Body of pancreas (tissue), 4 donors: ENCODE measurements at regions not wholly inside any gene's neighbourhood (a gene's known extent, or its start where the extent isn't known, plus 50 kb on each side); places are given as distances from the start of the nearest gene placed in this dataset.

Source experiments
- POLR2A ChIP-seq, 3 donors: fragments of 450-650 bp; IDR thresholded peaks; one replicate each; pipeline ENCODE4 v1.6.1; 2016; ENCODE audit warnings: antibody characterized with exemption in 3 of 3, mild to moderate bottlenecking in 2 of 3
- TF ChIP-seq, protein P1 (sequence below), 7 experiments: fragments of 450-650 bp in 4 of 7; fragments of 200-600 bp in 3 of 7; sonication (generic) in 3 of 7; IDR thresholded peaks; one replicate each; pipeline ENCODE4 v1.5.1; 2016 to 2019; ENCODE audit warnings: antibody characterized with exemption in 7 of 7

- TF ChIP-seq, protein P1, sequence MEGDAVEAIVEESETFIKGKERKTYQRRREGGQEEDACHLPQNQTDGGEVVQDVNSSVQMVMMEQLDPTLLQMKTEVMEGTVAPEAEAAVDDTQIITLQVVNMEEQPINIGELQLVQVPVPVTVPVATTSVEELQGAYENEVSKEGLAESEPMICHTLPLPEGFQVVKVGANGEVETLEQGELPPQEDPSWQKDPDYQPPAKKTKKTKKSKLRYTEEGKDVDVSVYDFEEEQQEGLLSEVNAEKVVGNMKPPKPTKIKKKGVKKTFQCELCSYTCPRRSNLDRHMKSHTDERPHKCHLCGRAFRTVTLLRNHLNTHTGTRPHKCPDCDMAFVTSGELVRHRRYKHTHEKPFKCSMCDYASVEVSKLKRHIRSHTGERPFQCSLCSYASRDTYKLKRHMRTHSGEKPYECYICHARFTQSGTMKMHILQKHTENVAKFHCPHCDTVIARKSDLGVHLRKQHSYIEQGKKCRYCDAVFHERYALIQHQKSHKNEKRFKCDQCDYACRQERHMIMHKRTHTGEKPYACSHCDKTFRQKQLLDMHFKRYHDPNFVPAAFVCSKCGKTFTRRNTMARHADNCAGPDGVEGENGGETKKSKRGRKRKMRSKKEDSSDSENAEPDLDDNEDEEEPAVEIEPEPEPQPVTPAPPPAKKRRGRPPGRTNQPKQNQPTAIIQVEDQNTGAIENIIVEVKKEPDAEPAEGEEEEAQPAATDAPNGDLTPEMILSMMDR (IDR thresholded peaks at IDR 0.05), result no peak
- no peak for TF ChIP-seq POLR2A (IDR thresholded peaks at IDR 0.05)
These were observed 59.5 kb upstream of the THUMPD2 start for GRCh38 chr2:39838589-39838988.
